GM12875 (cell line): ENCODE measurements at regions not wholly inside any gene's neighbourhood (a gene's known extent, or its start where the extent isn't known, plus 50 kb on each side); places are given as distances from the start of the nearest gene placed in this dataset.

Experiments used
- H3K4me3 ChIP-seq: one replicate; pipeline ENCODE4 v1.5.1; 2011; ENCODE audit warnings: low read depth, low read length, control low read depth
- TF ChIP-seq, protein P1 (sequence below): IDR thresholded peaks from 2 replicates; pipeline ENCODE4 v1.5.1; 2011; ENCODE audit warnings: low read depth, mild to moderate bottlenecking, control low read depth, inconsistent platforms, low read length, moderate library complexity, borderline replicate concordance; ENCODE audit not compliant: insufficient read depth

DNA sequence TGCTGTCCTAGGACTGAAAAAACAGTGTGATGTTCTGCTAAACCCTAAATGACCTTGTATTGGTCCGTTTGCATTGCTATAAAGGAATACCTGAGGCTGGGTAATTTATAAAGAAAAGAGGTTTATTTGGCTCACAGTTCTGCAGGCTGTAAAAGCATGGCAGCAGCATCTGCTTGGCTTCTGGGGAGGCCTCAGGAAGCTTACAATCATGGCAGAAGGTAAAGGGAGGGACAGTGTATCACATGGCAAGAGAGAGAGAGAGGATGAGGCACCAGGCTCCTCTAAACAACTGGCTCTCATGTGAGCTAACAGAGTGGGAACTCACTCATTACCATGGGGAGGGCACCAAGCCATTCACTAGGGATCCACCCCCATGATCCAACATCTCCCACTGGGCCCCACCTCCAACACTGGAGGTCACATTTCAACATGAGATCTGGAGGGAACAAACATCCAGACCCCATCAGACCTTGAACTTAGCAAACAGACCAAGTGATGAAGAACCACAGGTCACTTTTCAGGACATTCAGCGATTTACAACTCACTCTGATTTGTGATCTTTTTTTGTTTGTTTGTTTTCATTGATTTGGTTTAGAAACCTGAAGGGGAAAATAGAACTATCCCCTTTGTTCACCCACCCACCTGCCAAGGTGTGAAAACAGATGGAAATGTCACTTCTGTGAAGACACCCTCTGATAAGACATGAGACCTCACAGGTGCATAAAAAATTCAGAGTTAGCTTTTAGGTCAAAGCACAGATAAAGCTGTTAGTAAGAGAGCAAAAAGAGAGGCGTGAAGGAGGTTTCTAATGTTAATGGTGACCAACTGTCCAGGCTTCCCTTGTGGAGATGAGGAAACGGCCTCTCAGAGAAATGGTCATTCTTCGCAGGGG, 104.2 kb upstream of the RALGPS2 start:
- H3K4me3 ChIP-seq: no peak overlapping the region
- TF ChIP-seq, protein P1, sequence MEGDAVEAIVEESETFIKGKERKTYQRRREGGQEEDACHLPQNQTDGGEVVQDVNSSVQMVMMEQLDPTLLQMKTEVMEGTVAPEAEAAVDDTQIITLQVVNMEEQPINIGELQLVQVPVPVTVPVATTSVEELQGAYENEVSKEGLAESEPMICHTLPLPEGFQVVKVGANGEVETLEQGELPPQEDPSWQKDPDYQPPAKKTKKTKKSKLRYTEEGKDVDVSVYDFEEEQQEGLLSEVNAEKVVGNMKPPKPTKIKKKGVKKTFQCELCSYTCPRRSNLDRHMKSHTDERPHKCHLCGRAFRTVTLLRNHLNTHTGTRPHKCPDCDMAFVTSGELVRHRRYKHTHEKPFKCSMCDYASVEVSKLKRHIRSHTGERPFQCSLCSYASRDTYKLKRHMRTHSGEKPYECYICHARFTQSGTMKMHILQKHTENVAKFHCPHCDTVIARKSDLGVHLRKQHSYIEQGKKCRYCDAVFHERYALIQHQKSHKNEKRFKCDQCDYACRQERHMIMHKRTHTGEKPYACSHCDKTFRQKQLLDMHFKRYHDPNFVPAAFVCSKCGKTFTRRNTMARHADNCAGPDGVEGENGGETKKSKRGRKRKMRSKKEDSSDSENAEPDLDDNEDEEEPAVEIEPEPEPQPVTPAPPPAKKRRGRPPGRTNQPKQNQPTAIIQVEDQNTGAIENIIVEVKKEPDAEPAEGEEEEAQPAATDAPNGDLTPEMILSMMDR: no peak

DNA sequence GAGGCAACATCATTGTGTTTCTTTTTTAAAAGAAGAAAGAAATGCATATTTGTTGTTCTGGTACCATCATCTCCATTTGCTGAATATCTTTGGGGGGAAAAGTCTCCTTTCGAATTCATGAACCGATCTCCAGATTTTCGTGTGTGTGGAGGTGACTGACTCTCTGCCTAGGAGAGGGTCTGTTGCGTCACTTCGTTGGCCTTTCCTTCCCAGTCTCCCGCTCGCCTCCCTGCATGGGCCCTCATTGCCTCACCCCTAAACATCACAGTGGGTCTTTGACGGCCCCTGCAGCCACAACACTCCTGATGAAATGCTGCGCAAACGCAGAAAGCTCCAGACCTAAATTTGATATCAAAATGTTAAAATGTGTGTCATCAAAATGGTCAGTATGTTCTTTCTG, 103.2 kb upstream of the RALGPS2 start:
- TF ChIP-seq, protein P1: no peak
- no peak overlapping the region for H3K4me3 ChIP-seq

DNA sequence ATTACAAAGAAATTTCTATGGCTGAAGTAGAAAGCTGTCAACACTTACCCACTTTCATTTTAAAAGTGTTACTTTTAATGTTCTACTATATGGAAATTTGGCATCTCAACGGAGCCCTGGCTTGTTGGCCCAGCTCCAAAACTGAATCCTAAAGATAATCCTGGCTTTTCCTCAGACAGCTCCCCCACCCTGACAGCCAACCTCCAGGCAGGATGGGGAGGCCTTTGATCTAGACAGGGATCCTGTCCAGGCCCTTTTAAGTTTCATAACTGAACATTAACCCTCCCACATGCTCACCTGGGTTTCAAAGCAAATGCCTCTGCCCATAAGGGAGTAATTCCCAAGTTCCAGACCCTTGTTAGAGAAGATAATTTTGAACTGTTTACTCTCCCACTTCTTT, 99.3 kb upstream of the RALGPS2 start:
- TF ChIP-seq, protein P1: no peak
- H3K4me3 ChIP-seq: no peak overlapping the region

DNA sequence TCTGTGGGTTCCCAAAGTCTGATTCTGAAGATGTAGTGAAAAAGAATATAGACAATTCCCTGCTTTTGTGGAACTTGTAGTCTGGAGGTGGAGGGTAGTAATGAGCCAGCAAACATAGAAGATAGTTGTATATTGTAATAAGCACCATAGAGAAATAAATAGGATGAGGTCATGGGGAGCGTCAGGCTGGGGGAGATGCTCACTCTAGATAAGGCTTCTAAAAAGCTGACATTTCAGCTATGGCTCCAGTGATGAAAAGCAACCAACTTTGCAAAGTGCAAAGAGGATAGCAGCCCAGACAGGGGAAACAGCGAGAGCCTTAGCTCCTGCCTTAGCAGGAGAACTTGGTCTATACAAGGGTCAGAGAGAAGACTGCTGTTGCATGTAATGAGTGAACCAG, 98.0 kb upstream of the RALGPS2 start:
- H3K4me3 ChIP-seq: no peak overlapping the region
- TF ChIP-seq, protein P1: no peak

DNA sequence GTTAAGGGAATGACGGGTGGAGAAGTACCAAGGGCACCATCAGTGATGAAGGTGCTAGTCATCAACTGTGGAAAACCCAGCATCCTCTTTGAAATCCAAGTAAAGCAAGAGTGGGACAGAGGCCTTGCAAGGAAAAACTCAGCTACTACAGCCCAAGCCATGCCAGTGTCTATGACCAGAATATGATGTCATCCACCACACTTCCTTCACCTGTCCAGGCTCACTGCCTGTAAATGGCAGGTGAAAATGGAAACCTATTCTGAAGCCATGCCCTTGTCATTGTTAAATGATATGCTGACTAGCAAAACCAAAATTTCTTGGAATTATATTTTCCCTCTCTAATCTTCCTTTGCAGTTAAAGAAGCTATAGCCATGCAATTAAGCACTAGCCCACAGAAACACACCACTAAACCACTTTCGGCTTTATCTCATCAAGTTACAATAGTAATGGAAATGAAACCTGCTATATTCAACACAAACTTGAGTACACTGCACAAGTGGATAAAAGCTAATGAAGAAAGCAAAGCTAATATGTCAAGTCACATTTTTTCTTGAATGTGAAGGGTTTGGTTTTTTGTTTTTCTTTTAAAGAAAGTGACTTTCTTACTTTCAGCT, 96.3 kb upstream of the RALGPS2 start:
- TF ChIP-seq, protein P1: no peak
- no peak overlapping the region for H3K4me3 ChIP-seq

DNA sequence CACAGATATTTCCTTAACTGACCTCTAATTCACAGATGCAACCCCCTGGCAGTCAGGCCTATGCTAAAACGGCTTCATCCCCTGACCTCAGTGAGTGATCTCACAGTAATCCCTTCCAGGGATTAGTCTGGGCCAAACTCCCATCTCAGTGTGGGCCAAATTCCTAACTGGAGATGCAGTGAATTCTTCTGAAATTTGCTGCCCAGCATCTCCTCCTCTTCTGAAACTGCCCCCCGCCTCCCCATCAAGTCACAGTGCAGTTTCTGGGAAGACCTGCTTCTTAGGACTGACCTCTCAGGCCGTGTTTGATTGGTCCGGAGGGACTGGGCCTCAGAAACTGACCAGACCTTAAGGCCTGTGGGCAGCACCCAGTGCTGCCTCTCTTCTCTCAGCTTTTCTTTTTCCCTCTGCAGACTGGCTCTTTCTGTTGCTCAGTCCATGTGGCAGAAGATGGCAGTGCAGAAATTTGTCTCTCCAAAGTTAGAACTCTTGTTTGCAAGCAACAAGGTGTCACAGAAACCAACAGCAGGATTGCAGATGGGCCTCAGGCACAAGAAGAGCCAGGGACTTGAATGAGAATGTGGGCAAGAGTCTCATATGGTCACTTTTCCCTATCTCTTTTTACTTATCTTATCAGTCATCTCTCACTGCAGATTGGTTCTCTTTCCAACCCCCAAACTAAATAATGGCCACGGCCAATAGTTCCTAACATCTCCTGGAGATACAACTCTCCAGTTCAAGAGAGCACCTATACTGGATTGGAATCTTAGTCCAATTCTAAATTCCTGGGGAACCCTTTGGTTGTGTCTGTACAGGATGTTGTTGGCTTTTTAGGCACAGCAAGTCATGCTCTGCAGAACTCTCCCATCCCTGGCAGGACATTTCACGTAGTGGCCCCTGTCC, 95.5 kb upstream of the RALGPS2 start:
- H3K4me3 ChIP-seq: no peak overlapping the region
- TF ChIP-seq, protein P1: no peak
